Smooth muscle cell (in vitro differentiated cells): ENCODE measurements at regions not wholly inside any gene's neighbourhood (a gene's known extent, or its start where the extent isn't known, plus 50 kb on each side); places are given as distances from the start of the nearest gene placed in this dataset.
"Not testable (repeated sequence)": the region's sequence is repeated elsewhere in the genome, so short reads cannot be mapped to it uniquely, and the experiment has no call there.

Source experiments
- DNase-seq: peaks from one replicate; lab custom pipeline; 2025; ENCODE audit not compliant: unreplicated experiment; lab: John Stamatoyannopoulos, UW
- H2AFZ ChIP-seq: fragments of 200-600 bp; sonication (generic); 2 replicates; pipeline ENCODE4 v1.6.0; 2016; ENCODE audit warnings: antibody characterized with exemption, low read depth, mild to moderate bottlenecking
- H3F3A ChIP-seq: fragments of 200-600 bp; sonication (generic); 2 replicates; pipeline ENCODE4 v1.6.0; 2017; ENCODE audit warnings: antibody characterized with exemption, low read depth
- H3K27ac ChIP-seq: fragments of 200-600 bp; sonication (generic); 2 replicates; pipeline ENCODE4 v1.5.1; 2016; ENCODE audit warnings: low read depth, mild to moderate bottlenecking
- H3K27me3 ChIP-seq: fragments of 200-600 bp; sonication (generic); 2 replicates; pipeline ENCODE4 v1.6.1; 2016; ENCODE audit warnings: low read depth, mild to moderate bottlenecking
- H3K36me3 ChIP-seq: fragments of 200-600 bp; sonication (generic); 2 replicates; pipeline ENCODE4 v1.5.1; 2016; ENCODE audit warnings: low read depth
- H3K4me1 ChIP-seq: fragments of 200-600 bp; sonication (generic); 2 replicates; pipeline ENCODE4 v1.5.1; 2016; ENCODE audit warnings: low read depth
- H3K4me2 ChIP-seq: fragments of 200-600 bp; sonication (generic); 2 replicates; pipeline ENCODE4 v1.6.0; 2016; ENCODE audit warnings: mild to moderate bottlenecking
- H3K4me3 ChIP-seq: fragments of 200-600 bp; sonication (generic); 2 replicates; pipeline ENCODE4 v1.5.1; 2016; ENCODE audit warnings: mild to moderate bottlenecking
- H3K79me2 ChIP-seq: fragments of 200-600 bp; sonication (generic); 2 replicates; pipeline ENCODE4 v1.6.0; 2016; ENCODE audit warnings: low read depth, mild to moderate bottlenecking
- H3K9ac ChIP-seq: fragments of 200-600 bp; sonication (generic); 2 replicates; pipeline ENCODE4 v1.6.0; 2016; ENCODE audit warnings: low read depth
- H3K9me3 ChIP-seq: fragments of 200-600 bp; sonication (generic); replicated peaks from 2 replicates; pipeline ENCODE4 v1.5.1; 2016; ENCODE audit warnings: low read depth
- H4K20me1 ChIP-seq: fragments of 200-600 bp; sonication (generic); 2 replicates; pipeline ENCODE4 v1.6.0; 2016; ENCODE audit warnings: low read depth
- CTCF ChIP-seq: fragments of 200-600 bp; sonication (generic); IDR thresholded peaks from 2 replicates; pipeline ENCODE4 v1.5.1; 2017; ENCODE audit warnings: borderline replicate concordance, mild to moderate bottlenecking, antibody characterized with exemption; ENCODE audit not compliant: insufficient read depth, poor library complexity, severe bottlenecking
- WGBS: methylation state at CpG from one replicate; pipeline ENCODE4 v1.1.7; 2016; ENCODE audit warnings: low lambda C conversion rate; 5-methylcytosine and 5-hydroxymethylcytosine counted together

- no peaks in the 10 kb centered on the region for H3K36me3 ChIP-seq
- no peak overlapping the region for H2AFZ ChIP-seq
- H3K27ac ChIP-seq = no peak overlapping the region
- H3K27me3 ChIP-seq = no peaks in the 10 kb centered on the region
- H3K9ac ChIP-seq = no peak overlapping the region
- H3F3A ChIP-seq = no peaks in the 10 kb centered on the region
- no peaks in the 10 kb centered on the region for H3K4me1 ChIP-seq
- no peak for DNase-seq
- WGBS = 94% methylated on average over 3 of the region's 3 CpGs
- H3K9me3 ChIP-seq = no peaks in the 10 kb centered on the region
- TF ChIP-seq CTCF = no peak
- H3K4me3 ChIP-seq = no peak overlapping the region
- H3K4me2 ChIP-seq = no peak overlapping the region
- no peaks in the 10 kb centered on the region for H4K20me1 ChIP-seq
- no peaks in the 10 kb centered on the region for H3K79me2 ChIP-seq
Measured at GRCh38 chr7:116407165-116407564, 92.4 kb upstream of the CAV2 start.

GRCh38 chr7:116408166-116408565 is 91.4 kb upstream of the CAV2 start:
- Histone ChIP-seq H3K4me1 (no peaks in the 10 kb centered on the region), H3K4me3 (no peak overlapping the region), H3K4me2 (no peak overlapping the region), H3K79me2 (no peaks in the 10 kb centered on the region), H3K27me3 (no peaks in the 10 kb centered on the region), H3K9ac (no peak overlapping the region), H3K27ac (no peak overlapping the region), H3F3A (no peaks in the 10 kb centered on the region), H2AFZ (no peak overlapping the region), H3K9me3 (no peaks in the 10 kb centered on the region), H4K20me1 (no peaks in the 10 kb centered on the region), H3K36me3 (no peaks in the 10 kb centered on the region)
- no peak for DNase-seq
- 92% methylated on average over 2 of the region's 2 CpGs for WGBS
- TF ChIP-seq CTCF = no peak

GRCh38 chr7:116408831-116409453 is 90.6 kb upstream of the CAV2 start:
- H3F3A ChIP-seq, H3K4me2 ChIP-seq, H3K27me3 ChIP-seq, H3K9ac ChIP-seq, H3K27ac ChIP-seq, H3K79me2 ChIP-seq, H3K9me3 ChIP-seq, H4K20me1 ChIP-seq, DNase-seq, H3K4me1 ChIP-seq, H2AFZ ChIP-seq, H3K36me3 ChIP-seq, H3K4me3 ChIP-seq: not testable (repeated sequence)
- WGBS = 89% methylated on average over 28 of the region's 28 CpGs

DNA sequence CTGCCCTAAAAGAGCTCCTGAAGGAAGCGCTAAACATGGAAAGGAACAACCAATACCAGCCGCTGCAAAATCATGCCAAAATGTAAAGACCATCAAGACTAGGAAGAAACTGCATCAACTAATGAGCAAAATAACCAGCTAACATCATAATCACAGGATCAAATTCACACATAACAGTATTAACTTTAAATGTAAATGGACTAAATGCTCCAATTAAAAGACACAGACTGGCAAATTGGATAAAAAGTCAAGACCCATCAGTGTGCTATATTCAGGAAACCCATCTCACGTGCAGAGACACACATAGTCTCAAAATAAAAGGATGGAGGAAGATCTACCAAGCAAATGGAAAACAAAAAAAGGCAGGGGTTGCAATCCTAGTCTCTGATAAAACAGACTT is 88.8 kb upstream of the CAV2 start:
- H3K27me3 ChIP-seq, H3K27ac ChIP-seq, DNase-seq, H3K9me3 ChIP-seq, H3F3A ChIP-seq, H2AFZ ChIP-seq, H3K9ac ChIP-seq, H3K79me2 ChIP-seq, H3K36me3 ChIP-seq, H4K20me1 ChIP-seq, H3K4me1 ChIP-seq, H3K4me2 ChIP-seq, H3K4me3 ChIP-seq: not testable (repeated sequence)
- 89% methylated on average over 3 of the region's 3 CpGs for WGBS
